ENCODE measurements at regions not wholly inside any gene's neighbourhood (a gene's known extent, or its start where the extent isn't known, plus 50 kb on each side); places are given as distances from the start of the nearest gene placed in this dataset.

- H3K9me3 Mint-ChIP-seq (ENCODE audit: unreplicated experiment), result peaks cover 4% of the 10 kb centered on the region
- no peak for DNase-seq (ENCODE audit: extremely low spot score, unreplicated experiment)
- no peaks in the 10 kb centered on the region for H3K36me3 Mint-ChIP-seq (ENCODE audit: unreplicated experiment)
- H3K4me3 Mint-ChIP-seq (ENCODE audit: unreplicated experiment), result no peak overlapping the region
- no peak overlapping the region for H3K27ac Mint-ChIP-seq (ENCODE audit: unreplicated experiment)
- TF ChIP-seq, protein P1, sequence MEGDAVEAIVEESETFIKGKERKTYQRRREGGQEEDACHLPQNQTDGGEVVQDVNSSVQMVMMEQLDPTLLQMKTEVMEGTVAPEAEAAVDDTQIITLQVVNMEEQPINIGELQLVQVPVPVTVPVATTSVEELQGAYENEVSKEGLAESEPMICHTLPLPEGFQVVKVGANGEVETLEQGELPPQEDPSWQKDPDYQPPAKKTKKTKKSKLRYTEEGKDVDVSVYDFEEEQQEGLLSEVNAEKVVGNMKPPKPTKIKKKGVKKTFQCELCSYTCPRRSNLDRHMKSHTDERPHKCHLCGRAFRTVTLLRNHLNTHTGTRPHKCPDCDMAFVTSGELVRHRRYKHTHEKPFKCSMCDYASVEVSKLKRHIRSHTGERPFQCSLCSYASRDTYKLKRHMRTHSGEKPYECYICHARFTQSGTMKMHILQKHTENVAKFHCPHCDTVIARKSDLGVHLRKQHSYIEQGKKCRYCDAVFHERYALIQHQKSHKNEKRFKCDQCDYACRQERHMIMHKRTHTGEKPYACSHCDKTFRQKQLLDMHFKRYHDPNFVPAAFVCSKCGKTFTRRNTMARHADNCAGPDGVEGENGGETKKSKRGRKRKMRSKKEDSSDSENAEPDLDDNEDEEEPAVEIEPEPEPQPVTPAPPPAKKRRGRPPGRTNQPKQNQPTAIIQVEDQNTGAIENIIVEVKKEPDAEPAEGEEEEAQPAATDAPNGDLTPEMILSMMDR (IDR thresholded peaks at IDR 0.05), result no peak
- H3K27me3 Mint-ChIP-seq (ENCODE audit: unreplicated experiment), result no peaks in the 10 kb centered on the region
- H3K4me1 Mint-ChIP-seq (ENCODE audit: unreplicated experiment), result no peaks in the 10 kb centered on the region
These were observed 404.3 kb downstream of the CDH26 start for GRCh38 chr20:60362531-60362930.

- no peaks in the 10 kb centered on the region for H3K36me3 Mint-ChIP-seq (ENCODE audit: unreplicated experiment)
- H3K27ac Mint-ChIP-seq (ENCODE audit: unreplicated experiment), result no peak overlapping the region
- TF ChIP-seq, protein P1 (IDR thresholded peaks at IDR 0.05), result no peak
- H3K4me3 Mint-ChIP-seq (ENCODE audit: unreplicated experiment), result no peak overlapping the region
- H3K4me1 Mint-ChIP-seq (ENCODE audit: unreplicated experiment), result no peaks in the 10 kb centered on the region
- H3K9me3 Mint-ChIP-seq (ENCODE audit: unreplicated experiment), result peaks cover 10% of the 10 kb centered on the region
- DNase-seq (ENCODE audit: extremely low spot score, unreplicated experiment), result no peak
- no peaks in the 10 kb centered on the region for H3K27me3 Mint-ChIP-seq (ENCODE audit: unreplicated experiment)
These were observed 405.5 kb downstream of the CDH26 start for GRCh38 chr20:60363698-60364097.

GRCh38 chr20:60365064-60365666 lies 406.9 kb downstream of the CDH26 start:
- no peaks in the 10 kb centered on the region for H3K27me3 Mint-ChIP-seq (ENCODE audit: unreplicated experiment)

GRCh38 chr20:60365882-60366281 lies 407.7 kb downstream of the CDH26 start:
- Mint-ChIP-seq H3K9me3 (ENCODE audit: unreplicated experiment) (peaks cover 21% of the 10 kb centered on the region), H3K27me3 (ENCODE audit: unreplicated experiment) (no peaks in the 10 kb centered on the region), H3K36me3 (ENCODE audit: unreplicated experiment) (no peaks in the 10 kb centered on the region), H3K4me1 (ENCODE audit: unreplicated experiment) (no peaks in the 10 kb centered on the region), H3K27ac (ENCODE audit: unreplicated experiment) (no peak overlapping the region), H3K4me3 (ENCODE audit: unreplicated experiment) (no peak overlapping the region)
- DNase-seq (ENCODE audit: extremely low spot score, unreplicated experiment), result no peak
- TF ChIP-seq, protein P1 (IDR thresholded peaks at IDR 0.05), result no peak

More at GRCh38 chr20:60365064-60365666, 406.9 kb downstream of the CDH26 start:
- Mint-ChIP-seq H3K36me3 (ENCODE audit: unreplicated experiment) (no peaks in the 10 kb centered on the region), H3K4me1 (ENCODE audit: unreplicated experiment) (no peaks in the 10 kb centered on the region), H3K4me3 (ENCODE audit: unreplicated experiment) (no peak overlapping the region), H3K27ac (ENCODE audit: unreplicated experiment) (no peak overlapping the region), H3K9me3 (ENCODE audit: unreplicated experiment) (peaks cover 21% of the 10 kb centered on the region)
- TF ChIP-seq, protein P1 (IDR thresholded peaks at IDR 0.05), result no peak
- no peak for DNase-seq (ENCODE audit: extremely low spot score, unreplicated experiment)

DNA sequence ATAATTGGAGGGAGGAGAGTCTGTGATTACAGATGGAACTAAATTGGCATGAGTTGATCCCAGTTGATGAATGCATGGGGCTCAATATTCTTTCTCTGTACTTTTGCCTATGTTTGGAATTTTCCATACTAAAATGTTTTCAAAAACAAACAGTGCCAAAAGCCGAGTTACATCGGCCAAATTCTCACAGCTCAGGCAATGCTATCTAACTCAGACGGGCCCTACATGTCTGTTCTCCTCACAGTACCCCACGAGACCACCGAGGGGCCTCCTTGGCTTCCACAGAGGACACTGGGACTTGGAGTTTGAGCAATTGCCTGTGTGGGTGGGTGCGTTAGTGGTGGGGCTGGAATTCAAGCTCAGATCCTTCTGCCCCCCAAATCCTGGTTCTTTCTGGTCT lies 413.2 kb downstream of the CDH26 start:
- DNase-seq (ENCODE audit: extremely low spot score, unreplicated experiment), result no peak
- TF ChIP-seq, protein P1 (IDR thresholded peaks at IDR 0.05), result no peak
- no peaks in the 10 kb centered on the region for H3K36me3 Mint-ChIP-seq (ENCODE audit: unreplicated experiment)
- H3K4me1 Mint-ChIP-seq (ENCODE audit: unreplicated experiment), result no peaks in the 10 kb centered on the region
- H3K9me3 Mint-ChIP-seq (ENCODE audit: unreplicated experiment), result peaks cover 21% of the 10 kb centered on the region
- no peak overlapping the region for H3K27ac Mint-ChIP-seq (ENCODE audit: unreplicated experiment)
- H3K4me3 Mint-ChIP-seq (ENCODE audit: unreplicated experiment), result no peak overlapping the region
- H3K27me3 Mint-ChIP-seq (ENCODE audit: unreplicated experiment), result no peaks in the 10 kb centered on the region
